WTC11 (cell line): ENCODE measurements at regions not wholly inside any gene's neighbourhood (a gene's known extent, or its start where the extent isn't known, plus 50 kb on each side); places are given as distances from the start of the nearest gene placed in this dataset.
"Not testable (repeated sequence)": the region's sequence is repeated elsewhere in the genome, so short reads cannot be mapped to it uniquely, and the experiment has no call there.

Experiments used
- ATAC-seq: fragments of 200-7000 bp; cut with Tn5 transposase; 2 replicates; pipeline ENCODE4 v1.10.0; 2021; ENCODE audit warnings: mild to moderate bottlenecking, moderate library complexity
- CTCF ChIA-PET: fragments of 300-600 bp; sonication (Branson Sonifier 250); formaldehyde crosslinking; loops from one replicate; lab custom pipeline; 2021; ENCODE audit warnings: antibody characterized with exemption; lab: Charles Lee
- POLR2A ChIA-PET: fragments of 350-600 bp; sonication (Branson Sonifier 250); formaldehyde crosslinking; loops from one replicate; lab custom pipeline; 2021; ENCODE audit warnings: antibody characterized with exemption; lab: Charles Lee
- DNase-seq: peaks from one replicate; pipeline ENCODE4 v3.0.0; 2021; ENCODE audit warnings: low spot score
- H3K27ac Mint-ChIP-seq: 2 replicates; pipeline ENCODE4 v1.8.0; 2021; ENCODE audit warnings: mixed read lengths
- H3K27me3 Mint-ChIP-seq: 2 replicates; pipeline ENCODE4 v1.8.0; 2021; ENCODE audit warnings: low read depth, mild to moderate bottlenecking, moderate library complexity, mixed read lengths
- H3K36me3 Mint-ChIP-seq: 2 replicates; pipeline ENCODE4 v1.8.0; 2021; ENCODE audit warnings: mixed read lengths
- H3K4me1 Mint-ChIP-seq: 2 replicates; pipeline ENCODE4 v1.8.0; 2022; ENCODE audit warnings: mixed read lengths
- H3K4me3 Mint-ChIP-seq: 2 replicates; pipeline ENCODE4 v1.8.0; 2021; ENCODE audit warnings: mild to moderate bottlenecking, moderate library complexity, mixed read lengths
- H3K9me3 Mint-ChIP-seq: 2 replicates; pipeline ENCODE4 v1.8.0; 2021; ENCODE audit warnings: mixed read lengths
- CDX4 ChIP-seq: fragments of 250-450 bp; sonication (Bioruptor Pico); IDR thresholded peaks from 2 replicates; pipeline ENCODE4 v1.9.0; 2021; ENCODE audit warnings: moderate library complexity, mild to moderate bottlenecking, inconsistent platforms, borderline replicate concordance
- CREB1 ChIP-seq: sonication (generic); formaldehyde crosslinking; IDR thresholded peaks from 2 replicates; pipeline ENCODE4 v1.8.0; 2023; ENCODE audit warnings: mild to moderate bottlenecking, missing genetic modification reagents
- CTCF ChIP-seq: fragments of 200-600 bp; IDR thresholded peaks from 2 replicates; pipeline ENCODE4 v1.8.0; 2022; ENCODE audit warnings: antibody characterized with exemption
- FOXP4 ChIP-seq: sonication (generic); formaldehyde crosslinking; IDR thresholded peaks from 2 replicates; pipeline ENCODE4 v1.8.0; 2022; ENCODE audit warnings: mild to moderate bottlenecking, missing genetic modification reagents
- GABPB1 ChIP-seq: sonication (generic); formaldehyde crosslinking; IDR thresholded peaks from 2 replicates; pipeline ENCODE4 v1.8.1; 2023; ENCODE audit warnings: mild to moderate bottlenecking, missing genetic modification reagents
- JAZF1 ChIP-seq: fragments of 250-450 bp; sonication (Bioruptor Pico); IDR thresholded peaks from 2 replicates; pipeline ENCODE4 v1.9.0; 2021; ENCODE audit warnings: moderate library complexity, mild to moderate bottlenecking, inconsistent platforms
- MLX ChIP-seq: sonication (generic); formaldehyde crosslinking; IDR thresholded peaks from 2 replicates; pipeline ENCODE4 v1.8.1; 2023; ENCODE audit warnings: mild to moderate bottlenecking, missing genetic modification reagents, moderate library complexity
- MYBL2 ChIP-seq: sonication (generic); formaldehyde crosslinking; IDR thresholded peaks from 2 replicates; pipeline ENCODE4 v1.8.1; 2023; ENCODE audit warnings: mild to moderate bottlenecking, moderate library complexity, missing genetic modification reagents
- NFATC4 ChIP-seq: fragments of 250-450 bp; sonication (Bioruptor Pico); IDR thresholded peaks from 2 replicates; pipeline ENCODE4 v1.9.0; 2021; ENCODE audit warnings: mild to moderate bottlenecking
- PREB ChIP-seq: sonication (generic); formaldehyde crosslinking; IDR thresholded peaks from 2 replicates; pipeline ENCODE4 v1.8.1; 2022; ENCODE audit warnings: mild to moderate bottlenecking, missing genetic modification reagents, moderate library complexity, borderline replicate concordance
- PRRX2 ChIP-seq: fragments of 250-450 bp; sonication (Bioruptor Pico); IDR thresholded peaks from 2 replicates; pipeline ENCODE4 v1.8.0; 2021; ENCODE audit warnings: mild to moderate bottlenecking
- TEAD1 ChIP-seq: sonication (generic); formaldehyde crosslinking; IDR thresholded peaks from 2 replicates; pipeline ENCODE4 v1.8.0; 2022; ENCODE audit warnings: mild to moderate bottlenecking, missing genetic modification reagents

- ATAC-seq: peak; percentile 96
- Mint-ChIP-seq H3K27me3 (no peaks in the 10 kb centered on the region), H3K4me3 (peak overlapping the region; percentile 80), H3K4me1 (0 out of 2 replicates have a peak, but pooled peaks cover 3% of the 10 kb centered on the region), H3K27ac (no peak overlapping the region), H3K9me3 (no peaks in the 10 kb centered on the region), H3K36me3 (no peaks in the 10 kb centered on the region)
- DNase-seq: peak; percentile 75
- ChIA-PET POLR2A (no interaction called here), CTCF (no interaction called here)
- no peak for TF ChIP-seq MYBL2
- TF ChIP-seq CREB1 (CRISPR knock-in tag): no peak
- peak; percentile 56 for TF ChIP-seq CTCF
- TF ChIP-seq CDX4: no peak
- TF ChIP-seq TEAD1 (CRISPR knock-in tag): 0 out of 2 replicates have a peak, but pooled peaks have one; percentile 28
- TF ChIP-seq PRRX2 (CRISPR knock-in tag): no peak
Observed at GRCh38 chr9:90219548-90220118, 423.0 kb downstream of the DIRAS2 start.

- H3K36me3 Mint-ChIP-seq, ATAC-seq, DNase-seq, H3K4me1 Mint-ChIP-seq, H3K27me3 Mint-ChIP-seq, POLR2A ChIA-PET, H3K4me3 Mint-ChIP-seq, CTCF ChIA-PET, H3K9me3 Mint-ChIP-seq, H3K27ac Mint-ChIP-seq: not testable (repeated sequence)
Observed at GRCh38 chr9:90221899-90222298, 420.7 kb downstream of the DIRAS2 start.

- H3K27me3 Mint-ChIP-seq, ATAC-seq, H3K9me3 Mint-ChIP-seq, H3K36me3 Mint-ChIP-seq, H3K27ac Mint-ChIP-seq, H3K4me1 Mint-ChIP-seq, H3K4me3 Mint-ChIP-seq, POLR2A ChIA-PET: not testable (repeated sequence)
- peak; percentile 58 for TF ChIP-seq CTCF
- CTCF ChIA-PET: interaction anchor here (1.1 to 2.7 kb wide), 5 partner anchors 10 to 624 kb away, joined by 3 to 8 read pairs (median 4); partner anchors contain the start of gene DIRAS2
- peak; percentile 76 for DNase-seq
Observed at GRCh38 chr9:90226839-90227338, 415.7 kb downstream of the DIRAS2 start.

- CTCF ChIA-PET: interaction anchor here (0.7 kb wide), 1 partner anchor 91 kb away, joined by 3 read pairs; no protein-coding TSS in a partner anchor
- H3K4me1 Mint-ChIP-seq, H3K36me3 Mint-ChIP-seq, H3K4me3 Mint-ChIP-seq, POLR2A ChIA-PET, DNase-seq, H3K9me3 Mint-ChIP-seq, H3K27ac Mint-ChIP-seq, ATAC-seq, H3K27me3 Mint-ChIP-seq: not testable (repeated sequence)
Observed at GRCh38 chr9:90233081-90233480, 409.5 kb downstream of the DIRAS2 start.

- no peaks in the 10 kb centered on the region for H3K4me1 Mint-ChIP-seq
- POLR2A ChIA-PET: no interaction called here
- H3K27me3 Mint-ChIP-seq: no peaks in the 10 kb centered on the region
- H3K4me3 Mint-ChIP-seq: no peak overlapping the region
- DNase-seq: no peak
- no peak for ATAC-seq
- CTCF ChIA-PET: no interaction called here
- no peak overlapping the region for H3K27ac Mint-ChIP-seq
- no peaks in the 10 kb centered on the region for H3K9me3 Mint-ChIP-seq
- H3K36me3 Mint-ChIP-seq: no peaks in the 10 kb centered on the region
- TF ChIP-seq NFATC4 (no peak), CTCF (no peak), PREB (CRISPR knock-in tag) (no peak), GABPB1 (CRISPR knock-in tag) (no peak), FOXP4 (no peak), MLX (CRISPR knock-in tag) (no peak), JAZF1 (CRISPR knock-in tag) (no peak)
Observed at GRCh38 chr9:90240541-90240940, 402.1 kb downstream of the DIRAS2 start.
